C4-2B (cell line): ENCODE measurements at regions not wholly inside any gene's neighbourhood (a gene's known extent, or its start where the extent isn't known, plus 50 kb on each side); places are given as distances from the start of the nearest gene placed in this dataset.

Experiments
- ZFX ChIP-seq: fragments of 450-650 bp; IDR thresholded peaks from 2 replicates; pipeline ENCODE4 v1.6.1; 2017
- TF ChIP-seq, protein P1 (sequence below): fragments of 450-650 bp; conservative IDR thresholded peaks from 2 replicates; pipeline ENCODE4 v1.5.1; 2017; ENCODE audit warnings: mild to moderate bottlenecking

DNA sequence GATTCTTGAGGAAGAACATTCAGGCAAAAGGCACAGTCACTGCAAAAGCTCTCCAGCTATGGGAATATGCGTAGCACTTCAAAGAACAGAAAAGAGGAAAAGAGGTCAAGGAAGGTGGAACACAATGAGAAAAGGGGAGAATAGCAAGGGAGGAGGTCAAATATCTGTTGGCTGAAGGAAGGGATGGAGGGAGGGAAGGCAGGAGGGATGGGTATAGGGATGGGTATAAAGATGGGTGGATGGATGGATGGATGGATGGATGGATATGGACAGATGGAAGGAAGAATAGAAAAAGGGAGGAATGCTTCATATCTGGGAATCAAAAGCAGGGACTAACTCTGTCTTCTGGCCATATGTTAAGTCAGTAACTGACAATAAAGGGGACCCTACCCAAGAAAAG, 164.2 kb upstream of the TOP1 start:
- TF ChIP-seq, protein P1, sequence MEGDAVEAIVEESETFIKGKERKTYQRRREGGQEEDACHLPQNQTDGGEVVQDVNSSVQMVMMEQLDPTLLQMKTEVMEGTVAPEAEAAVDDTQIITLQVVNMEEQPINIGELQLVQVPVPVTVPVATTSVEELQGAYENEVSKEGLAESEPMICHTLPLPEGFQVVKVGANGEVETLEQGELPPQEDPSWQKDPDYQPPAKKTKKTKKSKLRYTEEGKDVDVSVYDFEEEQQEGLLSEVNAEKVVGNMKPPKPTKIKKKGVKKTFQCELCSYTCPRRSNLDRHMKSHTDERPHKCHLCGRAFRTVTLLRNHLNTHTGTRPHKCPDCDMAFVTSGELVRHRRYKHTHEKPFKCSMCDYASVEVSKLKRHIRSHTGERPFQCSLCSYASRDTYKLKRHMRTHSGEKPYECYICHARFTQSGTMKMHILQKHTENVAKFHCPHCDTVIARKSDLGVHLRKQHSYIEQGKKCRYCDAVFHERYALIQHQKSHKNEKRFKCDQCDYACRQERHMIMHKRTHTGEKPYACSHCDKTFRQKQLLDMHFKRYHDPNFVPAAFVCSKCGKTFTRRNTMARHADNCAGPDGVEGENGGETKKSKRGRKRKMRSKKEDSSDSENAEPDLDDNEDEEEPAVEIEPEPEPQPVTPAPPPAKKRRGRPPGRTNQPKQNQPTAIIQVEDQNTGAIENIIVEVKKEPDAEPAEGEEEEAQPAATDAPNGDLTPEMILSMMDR = no peak
- no peak for TF ChIP-seq ZFX
